HG03066 (cell line): ENCODE measurements at regions not wholly inside any gene's neighbourhood (a gene's known extent, or its start where the extent isn't known, plus 50 kb on each side); places are given as distances from the start of the nearest gene placed in this dataset.

Experiments
- ATAC-seq: cut with Tn5 transposase; IDR thresholded peaks from one replicate; pipeline ENCODE4 v1.9.1; 2021; ENCODE audit warnings: low read depth; ENCODE audit not compliant: unreplicated experiment

DNA sequence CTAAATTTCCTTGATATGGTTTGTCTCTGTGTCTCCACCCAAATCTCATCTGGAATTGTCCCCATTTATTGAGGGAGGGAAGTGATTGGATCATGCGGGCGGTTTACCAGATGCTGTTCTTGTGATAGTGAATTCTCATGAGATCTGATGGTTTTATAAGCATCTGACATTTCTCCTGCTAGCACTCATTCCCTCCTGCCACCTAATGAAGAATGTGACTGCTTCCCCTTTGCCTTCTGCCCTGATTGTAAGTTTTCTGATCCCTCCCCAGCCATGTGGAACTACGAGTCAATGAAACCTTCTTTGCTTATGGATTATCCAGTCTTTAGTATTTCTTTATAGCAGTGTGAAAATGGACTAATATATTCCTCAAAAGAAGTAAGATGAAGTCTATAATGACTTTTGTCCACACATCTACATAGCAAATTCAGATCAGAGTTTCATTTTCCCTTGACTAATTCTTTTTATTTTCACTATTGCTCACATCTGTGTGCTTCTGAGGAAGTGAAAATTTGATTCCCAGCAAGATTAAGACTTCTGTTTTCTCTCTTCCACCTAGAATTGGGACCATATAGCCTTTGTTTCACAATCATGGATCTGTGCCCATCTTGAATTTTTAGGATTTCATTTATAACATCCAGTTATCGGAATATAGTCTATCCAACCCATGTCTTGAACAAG, 393.5 kb downstream of the DMAC1 start:
- ATAC-seq, result peak; percentile 76

- ATAC-seq, result no peak
Measured at GRCh38 chr9:7403839-7404487, 395.6 kb downstream of the DMAC1 start.

DNA sequence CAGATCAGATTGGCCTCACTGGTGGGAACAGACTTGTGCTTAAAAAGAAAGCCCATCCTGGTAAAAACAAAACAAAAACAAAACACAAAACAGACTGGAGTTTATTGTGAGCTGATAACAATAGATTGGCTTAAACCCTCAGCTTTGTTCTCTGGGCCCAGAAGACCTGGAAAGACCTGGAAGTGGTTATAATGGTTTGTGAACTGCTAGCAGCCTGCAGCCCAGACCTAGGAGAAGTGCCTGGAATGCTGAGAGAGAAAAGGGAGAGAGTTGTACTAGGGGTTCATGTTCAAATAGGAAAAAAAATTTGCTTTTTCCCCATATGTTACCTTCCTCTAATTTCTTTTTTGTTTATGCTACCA, 396.6 kb downstream of the DMAC1 start:
- ATAC-seq, result no peak

GRCh38 chr9:7402334-7403027, 397.1 kb downstream of the DMAC1 start:
- no peak for ATAC-seq

DNA sequence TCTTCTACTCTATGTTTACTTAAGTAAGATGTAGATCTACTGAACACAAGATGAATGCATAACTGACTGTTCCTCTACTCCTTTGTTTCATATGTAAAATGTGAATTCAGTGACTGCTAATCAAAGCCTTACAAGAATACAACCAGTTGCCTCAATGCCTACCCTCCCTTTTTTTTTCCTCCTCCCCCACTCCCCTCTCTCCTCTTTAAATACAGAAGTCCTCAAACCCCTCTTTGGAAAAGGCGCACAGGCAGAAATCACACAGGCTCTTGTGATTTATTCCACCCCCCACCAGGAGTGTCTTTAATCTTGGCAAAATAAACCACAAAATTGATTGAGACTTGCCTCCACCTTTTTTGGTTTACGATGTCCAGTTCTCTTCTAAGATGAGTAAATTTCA, 398.5 kb downstream of the DMAC1 start:
- no peak for ATAC-seq

GRCh38 chr9:7394002-7394774, 405.4 kb downstream of the DMAC1 start:
- ATAC-seq, result no peak

DNA sequence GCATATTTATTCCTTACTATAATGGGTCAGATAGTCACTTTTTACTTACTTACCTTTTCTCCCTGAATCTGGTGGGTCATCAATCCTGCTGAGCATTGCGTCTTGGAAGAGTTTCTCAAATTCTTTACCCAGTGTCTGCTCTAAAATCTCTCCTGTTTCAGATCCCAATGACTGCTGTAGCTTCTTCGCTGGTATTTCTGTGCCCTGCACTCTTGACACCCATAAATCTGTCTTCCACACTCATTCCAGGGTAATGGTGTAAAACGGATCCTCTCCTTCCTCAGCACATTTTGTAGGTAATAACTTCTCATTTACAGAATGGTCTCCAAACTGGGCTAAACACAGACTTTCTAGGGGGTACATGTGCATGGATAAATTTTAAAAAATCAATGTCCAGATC, 407.4 kb downstream of the DMAC1 start:
- ATAC-seq, result no peak

- no peak for ATAC-seq
Measured at GRCh38 chr9:7388755-7389154, 410.8 kb downstream of the DMAC1 start.

- no peak for ATAC-seq
Measured at GRCh38 chr9:7387840-7388239, 411.7 kb downstream of the DMAC1 start.

- ATAC-seq, result no peak
Measured at GRCh38 chr9:7382304-7382703, 417.3 kb downstream of the DMAC1 start.

GRCh38 chr9:7377489-7377888, 422.1 kb downstream of the DMAC1 start:
- no peak for ATAC-seq

- ATAC-seq, result no peak
Measured at GRCh38 chr9:7376833-7377232, 422.7 kb downstream of the DMAC1 start.

GRCh38 chr9:7376213-7376612, 423.4 kb downstream of the DMAC1 start:
- ATAC-seq, result no peak

GRCh38 chr9:7375013-7375511, 424.5 kb downstream of the DMAC1 start:
- ATAC-seq, result no peak

GRCh38 chr9:7370988-7371387, 428.6 kb downstream of the DMAC1 start:
- ATAC-seq, result no peak

DNA sequence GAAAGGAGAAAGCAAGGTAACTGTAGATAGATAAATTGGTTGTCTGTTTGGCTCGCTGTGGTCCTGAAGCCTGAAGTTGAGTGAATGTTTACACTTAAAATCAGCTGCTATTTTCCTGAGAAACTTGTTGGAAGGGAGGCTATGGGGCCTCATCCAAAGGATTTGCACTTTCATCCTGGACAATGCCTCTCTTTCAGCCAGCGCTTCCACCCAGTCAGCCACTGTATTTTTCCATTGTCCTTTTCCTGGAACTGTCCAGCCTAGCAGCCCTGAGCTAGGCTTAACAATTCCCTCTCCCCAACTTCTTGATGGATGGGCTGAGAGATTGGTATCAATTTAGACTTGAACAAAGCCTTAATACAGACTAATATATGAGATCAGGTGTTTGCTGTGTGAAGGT, 429.2 kb downstream of the DMAC1 start:
- ATAC-seq, result no peak

DNA sequence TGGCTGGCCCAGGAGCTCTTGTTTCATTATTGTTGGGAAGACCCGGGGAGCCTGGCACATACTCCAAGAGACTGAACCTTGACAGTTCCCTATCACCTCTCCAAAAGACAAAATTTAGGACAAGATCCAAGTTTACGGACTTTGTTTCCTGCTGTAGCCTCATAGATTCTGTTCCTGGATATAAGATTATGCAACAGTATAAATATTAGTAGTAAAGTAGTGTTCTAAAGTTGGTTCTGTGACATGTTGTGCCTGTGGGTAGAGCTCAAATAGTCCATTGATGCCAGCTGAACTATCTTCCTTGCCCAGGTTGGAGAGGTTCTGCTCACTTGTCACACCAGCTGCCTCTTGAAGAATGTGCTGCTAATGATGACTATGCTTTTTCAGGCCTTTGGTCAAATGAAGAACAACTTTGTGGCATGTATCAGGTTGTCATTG, 430.2 kb downstream of the DMAC1 start:
- ATAC-seq, result no peak

GRCh38 chr9:7368410-7369292, 430.9 kb downstream of the DMAC1 start:
- ATAC-seq, result no peak

DNA sequence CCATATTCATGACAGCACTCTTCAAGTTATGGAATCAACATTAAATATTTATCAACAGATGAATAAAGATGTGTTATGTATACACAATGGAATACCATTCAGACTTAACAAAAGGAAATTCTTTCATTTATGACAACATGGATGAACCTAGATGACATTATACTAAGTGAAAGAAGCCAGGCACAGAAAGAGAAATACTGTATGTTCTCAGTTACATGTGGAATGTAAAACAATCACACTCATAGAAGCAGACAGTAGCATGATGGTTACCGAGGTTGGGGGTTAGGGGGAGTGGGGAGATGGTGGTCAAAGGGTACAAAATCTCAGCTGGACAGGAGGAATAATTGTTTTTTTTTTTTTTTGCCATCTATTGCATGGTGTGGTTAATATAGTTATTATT, 431.9 kb downstream of the DMAC1 start:
- no peak for ATAC-seq

DNA sequence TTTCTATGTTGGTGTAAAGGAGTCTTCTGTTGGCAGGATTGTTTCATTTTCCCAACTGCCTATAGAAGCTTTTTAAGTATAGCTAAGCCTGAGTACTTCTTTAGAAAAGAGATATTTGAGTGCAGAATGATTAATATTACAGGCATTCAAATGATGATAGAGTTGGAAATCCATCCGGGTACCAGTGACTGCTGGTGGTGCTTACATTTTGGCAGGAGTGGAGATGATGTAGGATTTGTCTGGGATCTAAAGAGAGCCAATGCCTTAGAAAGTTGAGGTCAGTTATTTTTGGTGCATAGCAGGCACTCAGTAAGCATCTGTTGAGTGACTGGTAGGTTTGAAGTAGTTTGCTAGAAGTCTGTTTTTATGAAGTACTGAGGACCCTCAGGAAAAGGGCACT, 433.5 kb downstream of the DMAC1 start:
- no peak for ATAC-seq
